ENCODE measurements at regions not wholly inside any gene's neighbourhood (a gene's known extent, or its start where the extent isn't known, plus 50 kb on each side); places are given as distances from the start of the nearest gene placed in this dataset.

GRCh38 chr9:739362-739761, 102.1 kb upstream of the DMRT1 start:
- TF ChIP-seq ELF4 (IDR thresholded peaks at IDR 0.05): no peak
- no peak for TF ChIP-seq LEF1 (IDR thresholded peaks at IDR 0.05; ENCODE audit: borderline replicate concordance)
- TF ChIP-seq BHLHE40 (IDR thresholded peaks at IDR 0.05; ENCODE audit: borderline replicate concordance): no peak
- no peak for TF ChIP-seq HDGF (IDR thresholded peaks at IDR 0.05; ENCODE audit: borderline replicate concordance)
- no peak for TF ChIP-seq SUZ12 (IDR thresholded peaks at IDR 0.05)
- TF ChIP-seq FOXM1 (IDR thresholded peaks at IDR 0.05; ENCODE audit: borderline replicate concordance): no peak
- no peak for TF ChIP-seq ARNT (IDR thresholded peaks at IDR 0.05)
- TF ChIP-seq FOXA1 (IDR thresholded peaks at IDR 0.05): no peak
- no peak for TF ChIP-seq SP1 (IDR thresholded peaks at IDR 0.05)
- TF ChIP-seq FOXK2 (IDR thresholded peaks at IDR 0.05): no peak

Data from HEK293T (cell line).